ENCODE measurements at regions not wholly inside any gene's neighbourhood (a gene's known extent, or its start where the extent isn't known, plus 50 kb on each side); places are given as distances from the start of the nearest gene placed in this dataset.

- TF ChIP-seq POLR2A (IDR thresholded peaks at IDR 0.05; ENCODE audit: low read length) (no peak), GATA1 (IDR thresholded peaks at IDR 0.05; ENCODE audit: low read depth, low read length) (no peak)
Measured at GRCh38 chr13:21813110-21813509, 142.2 kb downstream of the FGF9 start.
